ENCODE measurements at regions not wholly inside any gene's neighbourhood (a gene's known extent, or its start where the extent isn't known, plus 50 kb on each side); places are given as distances from the start of the nearest gene placed in this dataset.

DNA sequence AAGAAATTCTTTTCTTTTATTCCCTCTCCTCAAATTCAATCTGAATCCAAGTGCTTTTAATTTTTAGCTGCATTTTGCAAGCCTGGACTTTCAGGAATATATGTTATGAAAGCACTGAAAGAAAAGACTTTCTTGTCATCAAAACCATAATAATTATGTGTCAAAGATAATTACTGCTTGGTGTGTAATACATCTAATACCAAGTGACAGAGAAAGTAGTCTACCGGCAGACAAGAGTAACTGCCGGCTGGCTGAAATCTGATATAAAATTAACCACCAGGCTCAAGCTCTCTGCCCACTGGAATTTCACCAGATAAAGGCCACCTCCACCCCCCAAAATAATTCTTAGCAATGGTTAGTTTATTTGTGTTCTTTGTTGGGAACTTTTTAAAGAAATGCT lies 220.9 kb upstream of the CDIN1 start:
- intact Hi-C loops (cut with DNase I; ENCODE audit: low total_unique reads), result no loop called here
- Histone ChIP-seq H3K9me3 (no peaks in the 10 kb centered on the region), H3K4me1 (no peaks in the 10 kb centered on the region), H3K4me3 (no peak overlapping the region), H3K36me3 (no peaks in the 10 kb centered on the region), H3K27ac (peak overlapping the region; percentile 75 to 78), H3K27me3 (no peaks in the 10 kb centered on the region)
- TF ChIP-seq, protein P1, sequence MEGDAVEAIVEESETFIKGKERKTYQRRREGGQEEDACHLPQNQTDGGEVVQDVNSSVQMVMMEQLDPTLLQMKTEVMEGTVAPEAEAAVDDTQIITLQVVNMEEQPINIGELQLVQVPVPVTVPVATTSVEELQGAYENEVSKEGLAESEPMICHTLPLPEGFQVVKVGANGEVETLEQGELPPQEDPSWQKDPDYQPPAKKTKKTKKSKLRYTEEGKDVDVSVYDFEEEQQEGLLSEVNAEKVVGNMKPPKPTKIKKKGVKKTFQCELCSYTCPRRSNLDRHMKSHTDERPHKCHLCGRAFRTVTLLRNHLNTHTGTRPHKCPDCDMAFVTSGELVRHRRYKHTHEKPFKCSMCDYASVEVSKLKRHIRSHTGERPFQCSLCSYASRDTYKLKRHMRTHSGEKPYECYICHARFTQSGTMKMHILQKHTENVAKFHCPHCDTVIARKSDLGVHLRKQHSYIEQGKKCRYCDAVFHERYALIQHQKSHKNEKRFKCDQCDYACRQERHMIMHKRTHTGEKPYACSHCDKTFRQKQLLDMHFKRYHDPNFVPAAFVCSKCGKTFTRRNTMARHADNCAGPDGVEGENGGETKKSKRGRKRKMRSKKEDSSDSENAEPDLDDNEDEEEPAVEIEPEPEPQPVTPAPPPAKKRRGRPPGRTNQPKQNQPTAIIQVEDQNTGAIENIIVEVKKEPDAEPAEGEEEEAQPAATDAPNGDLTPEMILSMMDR (IDR thresholded peaks at IDR 0.05), result no peak
- no peak for TF ChIP-seq POLR2A (IDR thresholded peaks at IDR 0.05)
- DNase-seq, result no peak

DNA sequence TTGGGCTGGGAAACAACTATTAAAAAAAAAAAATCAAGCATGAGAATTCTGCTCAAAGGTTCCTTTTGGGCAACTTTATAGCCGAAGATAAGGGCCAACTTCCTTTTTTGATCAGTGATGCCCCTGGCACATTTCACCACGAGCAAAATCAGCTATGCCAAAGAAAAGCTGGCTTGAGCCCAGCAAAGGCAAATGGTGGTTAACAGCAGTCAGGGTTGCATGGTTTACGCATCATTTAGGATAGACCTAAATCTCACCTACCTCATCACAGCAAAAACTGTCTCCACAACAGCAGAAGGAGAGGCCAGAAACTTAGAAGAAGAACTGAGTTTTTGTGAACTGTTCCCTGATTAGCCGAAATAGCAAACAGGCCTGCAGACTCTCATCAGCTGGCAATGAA lies 220.1 kb upstream of the CDIN1 start:
- no peaks in the 10 kb centered on the region for H3K4me1 ChIP-seq
- intact Hi-C loops (cut with DNase I; ENCODE audit: low total_unique reads), result no loop called here
- no peak overlapping the region for H3K4me3 ChIP-seq
- no peaks in the 10 kb centered on the region for H3K27me3 ChIP-seq
- H3K36me3 ChIP-seq, result no peaks in the 10 kb centered on the region
- H3K9me3 ChIP-seq, result no peaks in the 10 kb centered on the region
- H3K27ac ChIP-seq, result no peak overlapping the region
- no peak for DNase-seq
- TF ChIP-seq POLR2A (IDR thresholded peaks at IDR 0.05), result no peak
- TF ChIP-seq, protein P1 (IDR thresholded peaks at IDR 0.05), result no peak

DNA sequence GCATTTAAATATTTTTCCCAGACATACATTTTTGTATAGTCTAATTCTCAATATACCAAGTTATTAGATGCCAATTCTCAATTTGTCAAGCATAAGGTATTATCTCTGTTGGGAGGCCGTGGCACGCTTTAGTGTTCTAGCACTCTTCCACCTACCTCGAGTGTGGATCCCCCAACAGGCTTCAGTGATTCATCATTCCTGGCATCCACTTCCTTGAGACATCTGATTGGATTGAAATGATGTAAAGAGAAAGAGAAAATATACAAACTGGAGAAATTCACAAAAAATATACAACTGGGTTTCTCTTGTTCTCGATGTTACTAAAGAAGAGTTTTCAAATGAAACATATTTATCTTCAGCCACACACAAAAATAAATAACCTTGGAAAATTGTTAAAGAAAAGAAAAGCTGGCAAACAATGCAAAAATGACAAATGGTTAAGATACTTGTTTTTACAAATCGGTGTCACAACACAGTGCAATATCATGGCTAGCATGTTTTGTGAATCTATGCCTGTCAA lies 218.0 kb upstream of the CDIN1 start:
- Histone ChIP-seq H3K36me3 (no peaks in the 10 kb centered on the region), H3K27me3 (no peaks in the 10 kb centered on the region), H3K27ac (no peak overlapping the region), H3K4me3 (no peak overlapping the region), H3K9me3 (no peaks in the 10 kb centered on the region), H3K4me1 (no peaks in the 10 kb centered on the region)
- TF ChIP-seq POLR2A (IDR thresholded peaks at IDR 0.05), result no peak
- TF ChIP-seq, protein P1 (IDR thresholded peaks at IDR 0.05), result no peak
- DNase-seq, result no peak
- intact Hi-C loops (cut with DNase I; ENCODE audit: low total_unique reads), result no loop called here

DNA sequence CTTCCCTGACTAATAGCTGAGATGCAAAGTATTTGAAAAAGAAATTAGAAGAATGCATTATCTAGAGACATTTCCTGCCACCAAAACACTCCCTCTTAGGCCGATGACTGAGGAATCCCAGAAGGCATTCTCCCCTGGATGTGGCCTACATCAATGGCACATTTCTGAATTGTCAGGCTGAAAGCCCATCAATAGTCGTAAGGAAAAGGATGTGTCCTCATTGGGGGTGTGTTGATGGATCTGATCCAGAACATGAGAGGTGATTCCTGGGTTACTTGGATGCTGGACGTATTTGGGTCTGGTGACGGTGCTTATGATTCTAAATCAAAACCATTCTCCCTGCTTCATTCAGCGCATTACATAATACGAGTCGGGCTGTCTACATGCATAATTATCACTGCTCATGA lies 216.9 kb upstream of the CDIN1 start:
- intact Hi-C loops (cut with DNase I; ENCODE audit: low total_unique reads), result no loop called here
- no peaks in the 10 kb centered on the region for H3K4me1 ChIP-seq
- no peak overlapping the region for H3K4me3 ChIP-seq
- H3K9me3 ChIP-seq, result no peaks in the 10 kb centered on the region
- no peaks in the 10 kb centered on the region for H3K36me3 ChIP-seq
- H3K27ac ChIP-seq, result no peak overlapping the region
- H3K27me3 ChIP-seq, result no peaks in the 10 kb centered on the region
- TF ChIP-seq, protein P1 (IDR thresholded peaks at IDR 0.05), result no peak
- no peak for TF ChIP-seq POLR2A (IDR thresholded peaks at IDR 0.05)
- DNase-seq, result no peak

DNA sequence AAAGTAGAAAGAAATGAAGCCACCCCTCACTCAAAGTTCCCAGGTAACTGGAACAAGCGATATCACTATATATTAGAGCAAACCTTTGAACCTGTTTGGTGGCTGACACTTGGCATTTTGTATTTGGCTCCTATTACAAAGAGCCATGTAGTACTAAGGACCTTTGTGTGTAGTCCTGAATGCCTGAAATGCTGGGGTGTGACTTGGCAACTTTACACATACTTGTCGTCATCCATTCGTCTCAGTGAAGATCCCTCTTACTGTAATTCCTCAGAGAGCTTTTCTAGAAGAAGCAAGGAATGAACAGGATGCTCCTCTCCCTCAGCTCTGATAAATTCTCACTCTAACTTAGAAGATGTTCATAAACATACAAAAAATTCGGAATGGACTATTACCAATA lies 216.1 kb upstream of the CDIN1 start:
- no peaks in the 10 kb centered on the region for H3K4me1 ChIP-seq
- H3K27me3 ChIP-seq, result no peaks in the 10 kb centered on the region
- no peaks in the 10 kb centered on the region for H3K36me3 ChIP-seq
- no peaks in the 10 kb centered on the region for H3K9me3 ChIP-seq
- H3K27ac ChIP-seq, result no peak overlapping the region
- no peak for TF ChIP-seq POLR2A (IDR thresholded peaks at IDR 0.05)
- TF ChIP-seq, protein P1 (IDR thresholded peaks at IDR 0.05), result no peak
- DNase-seq, result no peak
- intact Hi-C loops (cut with DNase I; ENCODE audit: low total_unique reads), result no loop called here
- no peak overlapping the region for H3K4me3 ChIP-seq
